Parathyroid adenoma (tissue), 2 donors: ENCODE measurements at regions not wholly inside any gene's neighbourhood (a gene's known extent, or its start where the extent isn't known, plus 50 kb on each side); places are given as distances from the start of the nearest gene placed in this dataset.

Experiments
- H2AFZ ChIP-seq: fragments of 300-600 bp; sonication (generic); one replicate; pipeline ENCODE4 v1.7.0; 2017; ENCODE audit warnings: antibody characterized with exemption, mild to moderate bottlenecking
- H3K27ac ChIP-seq: fragments of 300-600 bp; sonication (generic); one replicate; pipeline ENCODE4 v1.7.0; 2017
- H3K27me3 ChIP-seq: fragments of 300-600 bp; sonication (generic); one replicate; pipeline ENCODE4 v1.7.0; 2017; ENCODE audit warnings: low read length; ENCODE audit not compliant: control insufficient read depth, insufficient read depth
- H3K36me3 ChIP-seq: fragments of 300-600 bp; sonication (generic); one replicate; pipeline ENCODE4 v1.7.0; 2017; ENCODE audit warnings: low read length; ENCODE audit not compliant: control insufficient read depth, insufficient read depth
- H3K4me1 ChIP-seq: fragments of 300-600 bp; sonication (generic); one replicate; pipeline ENCODE4 v1.7.0; 2017; ENCODE audit warnings: control low read depth
- H3K4me2 ChIP-seq: fragments of 300-600 bp; sonication (generic); one replicate; pipeline ENCODE4 v1.7.0; 2017; ENCODE audit warnings: low read length
- H3K4me3 ChIP-seq: fragments of 300-600 bp; sonication (generic); one replicate; pipeline ENCODE4 v1.7.0; 2017; ENCODE audit warnings: low read depth, low read length
- H3K79me2 ChIP-seq: fragments of 300-600 bp; sonication (generic); one replicate; pipeline ENCODE4 v1.7.0; 2017; ENCODE audit warnings: control low read depth
- H3K9ac ChIP-seq: fragments of 300-600 bp; sonication (generic); one replicate; pipeline ENCODE4 v1.7.0; 2017; ENCODE audit warnings: mild to moderate bottlenecking
- H3K9me3 ChIP-seq: fragments of 300-600 bp; sonication (generic); one replicate; pipeline ENCODE4 v1.7.0; 2017; ENCODE audit warnings: low read length; ENCODE audit not compliant: control insufficient read depth
- CTCF ChIP-seq: fragments of 300-600 bp; sonication (generic); IDR thresholded peaks from one replicate; pipeline ENCODE4 v1.7.0; 2017; ENCODE audit warnings: antibody characterized with exemption, mild to moderate bottlenecking
- donor health status: primary hyperparathyroidism.

GRCh38 chr9:653421-653820 lies 188.1 kb upstream of the DMRT1 start:
- Histone ChIP-seq H3K4me2 (no peak overlapping the region), H3K27me3 (no peaks in the 10 kb centered on the region), H3K36me3 (no peaks in the 10 kb centered on the region), H3K9ac (no peak overlapping the region), H3K79me2 (no peaks in the 10 kb centered on the region), H2AFZ (no peak overlapping the region), H3K4me3 (no peak overlapping the region), H3K9me3 (no peaks in the 10 kb centered on the region), H3K4me1 (no peaks in the 10 kb centered on the region), H3K27ac (no peak overlapping the region)
- TF ChIP-seq CTCF: no peak

- Histone ChIP-seq H3K4me3 (no peak overlapping the region), H3K4me1 (no peaks in the 10 kb centered on the region), H2AFZ (no peak overlapping the region), H3K9me3 (no peaks in the 10 kb centered on the region), H3K9ac (no peak overlapping the region), H3K36me3 (no peaks in the 10 kb centered on the region), H3K27me3 (no peaks in the 10 kb centered on the region), H3K27ac (no peak overlapping the region), H3K79me2 (no peaks in the 10 kb centered on the region), H3K4me2 (no peak overlapping the region)
- no peak for TF ChIP-seq CTCF
Measured at GRCh38 chr9:653856-654387, 187.6 kb upstream of the DMRT1 start.

- Histone ChIP-seq H2AFZ (no peak overlapping the region), H3K4me1 (no peaks in the 10 kb centered on the region), H3K9ac (no peak overlapping the region), H3K9me3 (no peaks in the 10 kb centered on the region), H3K4me3 (no peak overlapping the region), H3K36me3 (no peaks in the 10 kb centered on the region), H3K4me2 (no peak overlapping the region), H3K27ac (no peak overlapping the region), H3K79me2 (no peaks in the 10 kb centered on the region), H3K27me3 (no peaks in the 10 kb centered on the region)
- no peak for TF ChIP-seq CTCF
Measured at GRCh38 chr9:655875-656274, 185.6 kb upstream of the DMRT1 start.

- no peak overlapping the region for H3K4me2 ChIP-seq
- H3K36me3 ChIP-seq: no peaks in the 10 kb centered on the region
- H3K4me1 ChIP-seq: no peaks in the 10 kb centered on the region
- no peak for TF ChIP-seq CTCF
- no peaks in the 10 kb centered on the region for H3K9me3 ChIP-seq
- no peak overlapping the region for H2AFZ ChIP-seq
- no peak overlapping the region for H3K4me3 ChIP-seq
- H3K79me2 ChIP-seq: no peaks in the 10 kb centered on the region
- H3K27ac ChIP-seq: no peak overlapping the region
- no peak overlapping the region for H3K9ac ChIP-seq
- H3K27me3 ChIP-seq: no peaks in the 10 kb centered on the region
Measured at GRCh38 chr9:656926-657568, 184.4 kb upstream of the DMRT1 start.

GRCh38 chr9:659286-659685 lies 182.2 kb upstream of the DMRT1 start:
- H2AFZ ChIP-seq: no peak overlapping the region
- no peak overlapping the region for H3K4me2 ChIP-seq
- no peaks in the 10 kb centered on the region for H3K36me3 ChIP-seq
- H3K9me3 ChIP-seq: no peaks in the 10 kb centered on the region
- no peaks in the 10 kb centered on the region for H3K4me1 ChIP-seq
- H3K27ac ChIP-seq: no peak overlapping the region
- no peak overlapping the region for H3K4me3 ChIP-seq
- no peak overlapping the region for H3K9ac ChIP-seq
- no peaks in the 10 kb centered on the region for H3K27me3 ChIP-seq
- H3K79me2 ChIP-seq: no peaks in the 10 kb centered on the region
- TF ChIP-seq CTCF: no peak
